Ovary (tissue), 3 donors: ENCODE measurements at regions not wholly inside any gene's neighbourhood (a gene's known extent, or its start where the extent isn't known, plus 50 kb on each side); places are given as distances from the start of the nearest gene placed in this dataset.

ENCODE experiments used
- CTCF ChIP-seq, 3 donors: fragments of 450-650 bp in 2 of 3; fragments of 200-600 bp in 1 of 3; IDR thresholded peaks; one replicate each; pipeline versions ENCODE4 v1.5.1 to v1.8.0; 2016 to 2022; ENCODE audit warnings: antibody characterized with exemption in 3 of 3, mild to moderate bottlenecking in 1 of 3
- POLR2A ChIP-seq: fragments of 450-650 bp; IDR thresholded peaks from one replicate; pipeline ENCODE4 v1.6.1; 2017; ENCODE audit warnings: antibody characterized with exemption, mild to moderate bottlenecking, moderate library complexity
- donor health status: DM: no; HTN: no; CAD: no.

- no peak for TF ChIP-seq CTCF (IDR thresholded peaks at IDR 0.05)
- no peak for TF ChIP-seq POLR2A
These were observed 513.7 kb upstream of the SULF2 start for GRCh38 chr20:48298851-48299484.
